Ramos (cell line): ENCODE measurements at regions not wholly inside any gene's neighbourhood (a gene's known extent, or its start where the extent isn't known, plus 50 kb on each side); places are given as distances from the start of the nearest gene placed in this dataset.

ENCODE experiments used
- in situ Hi-C: fragments of 300-500 bp; cut with MboI; formaldehyde crosslinking; loops from one replicate; pipeline ENCODE4 v1.14.3; 2022; ENCODE audit warnings: low sequenced_read_pairs; ENCODE audit not compliant: unreplicated experiment

- in situ Hi-C loops, result no loop called here
Observed at GRCh38 chrX:14476205-14476604, 53.1 kb upstream of the GLRA2 start.

GRCh38 chrX:14449773-14450172 lies 79.6 kb upstream of the GLRA2 start:
- in situ Hi-C loops, result no loop called here

- in situ Hi-C loops, result no loop called here
Observed at GRCh38 chrX:14448406-14448805, 80.9 kb upstream of the GLRA2 start.

- in situ Hi-C loops, result no loop called here
Observed at GRCh38 chrX:14440106-14440505, 89.2 kb upstream of the GLRA2 start.

GRCh38 chrX:14427614-14428013 lies 101.7 kb upstream of the GLRA2 start:
- in situ Hi-C loops, result no loop called here

- in situ Hi-C loops, result no loop called here
Observed at GRCh38 chrX:14420841-14421240, 108.5 kb upstream of the GLRA2 start.

GRCh38 chrX:14412686-14413085 lies 116.7 kb upstream of the GLRA2 start:
- in situ Hi-C loops, result no loop called here

- in situ Hi-C loops, result no loop called here
Observed at GRCh38 chrX:14411326-14411725, 118.0 kb upstream of the GLRA2 start.

- in situ Hi-C loops, result no loop called here
Observed at GRCh38 chrX:14409341-14409740, 120.0 kb upstream of the GLRA2 start.

GRCh38 chrX:14406225-14406624 lies 123.1 kb upstream of the GLRA2 start:
- in situ Hi-C loops, result no loop called here

- in situ Hi-C loops, result no loop called here
Observed at GRCh38 chrX:14398725-14399124, 130.6 kb upstream of the GLRA2 start.

GRCh38 chrX:14389682-14390081 lies 139.7 kb upstream of the GLRA2 start:
- in situ Hi-C loops, result no loop called here

GRCh38 chrX:14386981-14387380 lies 142.4 kb upstream of the GLRA2 start:
- in situ Hi-C loops, result no loop called here

GRCh38 chrX:14380044-14380443 lies 149.3 kb upstream of the GLRA2 start:
- in situ Hi-C loops, result no loop called here

GRCh38 chrX:14377427-14377826 lies 151.9 kb upstream of the GLRA2 start:
- in situ Hi-C loops, result no loop called here

- in situ Hi-C loops, result no loop called here
Observed at GRCh38 chrX:14363728-14364127, 165.6 kb upstream of the GLRA2 start.

- in situ Hi-C loops, result no loop called here
Observed at GRCh38 chrX:14362721-14363120, 166.6 kb upstream of the GLRA2 start.

GRCh38 chrX:14361435-14361834 lies 167.9 kb upstream of the GLRA2 start:
- in situ Hi-C loops, result no loop called here

GRCh38 chrX:14359727-14360126 lies 169.6 kb upstream of the GLRA2 start:
- in situ Hi-C loops, result no loop called here

GRCh38 chrX:14359316-14359715 lies 170.0 kb upstream of the GLRA2 start:
- in situ Hi-C loops, result no loop called here

GRCh38 chrX:14357314-14357713 lies 172.0 kb upstream of the GLRA2 start:
- in situ Hi-C loops, result no loop called here

- in situ Hi-C loops, result no loop called here
Observed at GRCh38 chrX:14356401-14356800, 172.9 kb upstream of the GLRA2 start.

- in situ Hi-C loops, result no loop called here
Observed at GRCh38 chrX:14355556-14355955, 173.8 kb upstream of the GLRA2 start.
